BJ (cell line): ENCODE measurements at regions not wholly inside any gene's neighbourhood (a gene's known extent, or its start where the extent isn't known, plus 50 kb on each side); places are given as distances from the start of the nearest gene placed in this dataset.

Experiments used
- CTCF ChIA-PET: fragments of 350-600 bp; formaldehyde crosslinking; extraction: SDS; loops from one replicate; lab custom pipeline; 2021; ENCODE audit warnings: antibody characterized with exemption, inconsistent platforms; lab: Yijun Ruan, JAX
- POLR2A ChIA-PET: fragments of 300-600 bp; sonication (Branson Sonifier 250); formaldehyde crosslinking; extraction: SDS; loops from one replicate; lab custom pipeline; 2021; ENCODE audit warnings: antibody characterized with exemption; lab: Charles Lee
- DNase-seq: peaks from one replicate; pipeline ENCODE4 v3.0.0-alpha.2; 2011; ENCODE audit warnings: low read depth
- H3K27me3 ChIP-seq: 2 replicates; pipeline ENCODE4 v1.6.0; 2011; ENCODE audit warnings: low read length; ENCODE audit not compliant: control insufficient read depth, insufficient read depth
- H3K36me3 ChIP-seq: 2 replicates; pipeline ENCODE4 v1.5.1; 2011; ENCODE audit warnings: low read length; ENCODE audit not compliant: control insufficient read depth, insufficient read depth
- H3K4me3 ChIP-seq: 2 replicates; pipeline ENCODE4 v1.5.1; 2011; ENCODE audit warnings: low read depth, mild to moderate bottlenecking, control low read depth, low read length
- TF ChIP-seq, protein P1 (sequence below): IDR thresholded peaks from 2 replicates; pipeline ENCODE4 v1.5.1; 2011; ENCODE audit warnings: low read depth, mild to moderate bottlenecking, control low read depth, inconsistent platforms, low read length, moderate library complexity; ENCODE audit not compliant: insufficient read depth

DNA sequence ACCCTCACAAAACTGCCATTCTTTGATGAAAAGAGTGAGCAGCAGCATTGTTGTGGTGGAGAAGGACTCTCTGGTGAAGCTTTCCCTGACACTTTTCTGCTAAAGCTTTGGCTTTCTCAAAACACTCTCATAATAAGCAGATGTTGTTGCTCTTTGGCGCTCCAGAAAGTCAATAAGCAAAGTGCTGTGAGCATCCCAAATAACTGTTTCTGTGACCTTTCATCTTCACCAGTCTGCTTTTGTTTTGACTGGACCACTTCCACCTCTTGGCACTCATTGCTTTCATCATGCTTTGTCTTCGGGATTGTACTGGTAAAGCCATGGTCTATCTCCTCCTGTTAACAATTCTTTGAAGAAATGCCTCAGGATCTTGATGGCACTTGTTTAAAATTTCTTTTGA, 424.7 kb upstream of the TMPO start:
- Histone ChIP-seq H3K36me3 (no peaks in the 10 kb centered on the region), H3K4me3 (no peak overlapping the region), H3K27me3 (no peaks in the 10 kb centered on the region)
- no peak for DNase-seq
- ChIA-PET POLR2A (no interaction called here), CTCF (no interaction called here)
- TF ChIP-seq, protein P1, sequence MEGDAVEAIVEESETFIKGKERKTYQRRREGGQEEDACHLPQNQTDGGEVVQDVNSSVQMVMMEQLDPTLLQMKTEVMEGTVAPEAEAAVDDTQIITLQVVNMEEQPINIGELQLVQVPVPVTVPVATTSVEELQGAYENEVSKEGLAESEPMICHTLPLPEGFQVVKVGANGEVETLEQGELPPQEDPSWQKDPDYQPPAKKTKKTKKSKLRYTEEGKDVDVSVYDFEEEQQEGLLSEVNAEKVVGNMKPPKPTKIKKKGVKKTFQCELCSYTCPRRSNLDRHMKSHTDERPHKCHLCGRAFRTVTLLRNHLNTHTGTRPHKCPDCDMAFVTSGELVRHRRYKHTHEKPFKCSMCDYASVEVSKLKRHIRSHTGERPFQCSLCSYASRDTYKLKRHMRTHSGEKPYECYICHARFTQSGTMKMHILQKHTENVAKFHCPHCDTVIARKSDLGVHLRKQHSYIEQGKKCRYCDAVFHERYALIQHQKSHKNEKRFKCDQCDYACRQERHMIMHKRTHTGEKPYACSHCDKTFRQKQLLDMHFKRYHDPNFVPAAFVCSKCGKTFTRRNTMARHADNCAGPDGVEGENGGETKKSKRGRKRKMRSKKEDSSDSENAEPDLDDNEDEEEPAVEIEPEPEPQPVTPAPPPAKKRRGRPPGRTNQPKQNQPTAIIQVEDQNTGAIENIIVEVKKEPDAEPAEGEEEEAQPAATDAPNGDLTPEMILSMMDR, result no peak

DNA sequence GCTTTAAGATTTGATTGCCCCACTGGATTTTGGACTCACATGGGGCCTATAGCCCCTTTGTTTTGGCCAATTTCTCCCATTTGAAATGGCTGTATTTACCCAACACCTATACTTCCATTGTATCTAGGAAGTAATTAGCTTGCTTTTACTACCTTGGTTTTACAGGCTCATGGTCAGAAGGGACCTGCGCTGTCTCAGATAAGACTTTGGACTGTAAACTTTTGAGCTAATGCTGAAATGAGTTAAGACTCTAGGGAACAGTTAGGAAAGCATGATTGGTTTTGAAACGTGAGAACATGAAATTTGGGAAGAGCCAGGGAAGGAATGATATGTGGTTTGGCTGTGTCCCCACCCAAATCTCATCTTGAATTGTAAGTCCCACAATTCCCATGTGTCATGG, 419.0 kb upstream of the TMPO start:
- TF ChIP-seq, protein P1, result no peak
- no peak overlapping the region for H3K4me3 ChIP-seq
- no peak for DNase-seq
- no peaks in the 10 kb centered on the region for H3K27me3 ChIP-seq
- no peaks in the 10 kb centered on the region for H3K36me3 ChIP-seq
- ChIA-PET CTCF (no interaction called here), POLR2A (no interaction called here)

DNA sequence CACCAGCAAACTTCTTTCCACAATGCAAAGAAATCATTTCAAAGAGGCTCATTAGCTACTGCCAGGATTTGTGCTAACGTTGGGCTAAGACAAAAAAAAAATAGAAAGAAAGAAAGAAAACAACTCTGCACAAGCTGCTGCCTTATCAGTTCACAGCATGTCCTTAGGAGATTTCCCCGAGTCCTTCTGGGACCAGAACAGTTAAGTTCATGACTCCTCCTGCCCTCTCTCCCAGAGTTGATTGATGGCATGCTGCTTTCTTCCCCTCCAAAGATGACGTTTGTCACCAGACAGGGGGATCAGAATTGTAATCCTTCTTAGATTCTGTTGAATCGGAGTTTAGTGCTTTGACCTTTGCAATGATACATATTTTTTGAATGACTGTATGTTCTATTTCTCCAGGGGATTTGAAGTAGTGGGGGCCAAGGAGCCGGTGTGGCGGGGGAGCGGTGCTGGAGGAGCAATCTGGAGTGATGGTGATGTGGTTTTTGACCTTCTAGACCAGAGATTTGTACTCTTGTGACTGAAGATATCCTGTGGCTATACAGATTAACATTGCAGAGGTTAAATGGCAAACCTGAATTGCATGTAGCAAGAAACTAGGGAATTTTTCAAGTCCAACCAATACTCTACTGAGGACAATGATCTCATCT, 409.2 kb upstream of the TMPO start:
- TF ChIP-seq, protein P1, result no peak
- Histone ChIP-seq H3K27me3 (no peaks in the 10 kb centered on the region), H3K36me3 (no peaks in the 10 kb centered on the region), H3K4me3 (no peak overlapping the region)
- no peak for DNase-seq
- ChIA-PET CTCF (no interaction called here), POLR2A (no interaction called here)

DNA sequence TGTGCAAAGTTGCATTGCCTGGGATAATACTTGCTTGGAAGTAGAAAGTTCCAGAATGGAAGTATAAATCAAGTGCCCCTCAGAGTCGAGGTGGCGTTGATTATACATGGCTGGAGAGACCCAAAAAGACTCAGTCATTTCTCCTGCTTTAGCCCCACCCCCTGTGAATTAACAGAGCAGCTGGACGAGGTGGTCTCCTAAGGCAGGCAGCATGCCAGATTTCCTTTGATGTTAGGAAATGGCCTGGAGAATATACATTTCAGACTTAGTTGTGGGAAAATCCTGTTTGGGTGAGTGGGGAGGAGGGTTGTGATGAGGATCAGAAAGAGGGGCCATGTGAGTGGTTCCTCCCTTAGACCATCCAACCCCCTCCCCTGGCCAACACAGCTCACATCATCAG, 406.1 kb upstream of the TMPO start:
- DNase-seq, result no peak
- H3K27me3 ChIP-seq, result no peaks in the 10 kb centered on the region
- no peaks in the 10 kb centered on the region for H3K36me3 ChIP-seq
- TF ChIP-seq, protein P1, result no peak
- CTCF ChIA-PET, result no interaction called here
- H3K4me3 ChIP-seq, result no peak overlapping the region
- POLR2A ChIA-PET, result no interaction called here

DNA sequence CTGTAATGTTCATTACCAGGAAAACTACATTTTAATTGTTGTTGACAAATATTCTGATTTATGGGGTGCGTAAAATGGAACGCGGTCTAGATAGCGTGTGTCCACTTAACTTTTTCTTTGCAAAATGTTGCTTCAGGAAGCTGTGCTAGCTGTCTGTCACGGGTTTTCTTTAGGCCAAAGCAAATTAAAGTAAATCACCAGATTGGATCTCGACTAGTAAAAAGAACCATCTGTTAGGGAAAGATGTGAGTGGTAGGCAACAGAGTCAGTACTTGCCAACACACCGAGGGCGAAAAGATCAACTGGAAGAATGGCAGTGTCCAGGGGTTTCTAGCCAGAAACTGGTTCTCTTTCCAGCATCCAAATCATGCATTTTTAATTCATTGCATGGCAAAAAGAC, 404.9 kb upstream of the TMPO start:
- ChIA-PET CTCF (no interaction called here), POLR2A (no interaction called here)
- no peaks in the 10 kb centered on the region for H3K36me3 ChIP-seq
- TF ChIP-seq, protein P1, result no peak
- no peak overlapping the region for H3K4me3 ChIP-seq
- DNase-seq, result no peak
- H3K27me3 ChIP-seq, result no peaks in the 10 kb centered on the region
